ENCODE measurements at regions not wholly inside any gene's neighbourhood (a gene's known extent, or its start where the extent isn't known, plus 50 kb on each side); places are given as distances from the start of the nearest gene placed in this dataset.

DNA sequence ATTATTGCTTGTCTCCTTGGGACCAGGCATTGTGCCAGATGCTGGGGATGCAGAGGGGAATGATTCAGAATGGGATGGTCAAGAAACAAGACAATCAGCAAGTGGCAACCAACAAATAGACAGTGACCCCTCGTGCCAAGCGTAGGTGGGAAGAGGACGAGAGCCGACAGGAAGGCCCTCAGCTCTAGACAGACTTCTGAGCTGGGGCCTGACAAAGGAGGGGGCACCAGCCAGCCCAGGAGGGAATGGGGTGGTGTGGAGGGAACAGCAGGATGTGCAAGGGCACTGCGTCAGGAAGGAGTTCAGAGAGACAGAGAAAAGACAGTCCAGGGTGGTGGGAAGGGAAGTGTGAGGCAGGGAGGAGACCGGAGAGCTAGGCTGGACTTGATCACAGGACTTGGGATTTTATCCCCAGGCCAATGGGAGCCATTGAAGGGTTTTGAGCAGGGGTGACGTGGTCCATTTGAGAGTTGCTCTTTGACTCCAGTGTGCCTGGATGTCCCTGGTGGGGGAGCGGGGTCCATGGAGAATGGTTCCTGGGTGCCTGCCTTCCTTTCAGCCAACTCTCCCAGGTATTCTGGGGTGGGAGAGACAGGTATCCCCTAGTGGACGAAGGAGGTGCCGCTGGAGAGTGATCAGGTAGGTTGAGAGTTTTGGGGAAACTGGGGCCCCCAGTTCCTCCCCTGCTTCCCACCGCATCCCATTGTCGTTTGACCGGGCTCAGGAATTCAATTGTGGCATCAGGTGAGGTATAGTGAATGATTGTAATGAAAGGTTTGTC is 79.3 kb upstream of the ZNF618 start:
- no peaks in the 10 kb centered on the region for H3F3A ChIP-seq (ENCODE audit: insufficient read depth, low read length, poor library complexity, severe bottlenecking)
- H4K20me1 ChIP-seq (ENCODE audit: insufficient read depth): no peaks in the 10 kb centered on the region
- no peak for TF ChIP-seq POLR2AphosphoS5 (IDR thresholded peaks at IDR 0.05)
- TF ChIP-seq EP300 (conservative IDR thresholded peaks at IDR 0.05; ENCODE audit: poor library complexity, severe bottlenecking): no peak
- TF ChIP-seq, protein P1, sequence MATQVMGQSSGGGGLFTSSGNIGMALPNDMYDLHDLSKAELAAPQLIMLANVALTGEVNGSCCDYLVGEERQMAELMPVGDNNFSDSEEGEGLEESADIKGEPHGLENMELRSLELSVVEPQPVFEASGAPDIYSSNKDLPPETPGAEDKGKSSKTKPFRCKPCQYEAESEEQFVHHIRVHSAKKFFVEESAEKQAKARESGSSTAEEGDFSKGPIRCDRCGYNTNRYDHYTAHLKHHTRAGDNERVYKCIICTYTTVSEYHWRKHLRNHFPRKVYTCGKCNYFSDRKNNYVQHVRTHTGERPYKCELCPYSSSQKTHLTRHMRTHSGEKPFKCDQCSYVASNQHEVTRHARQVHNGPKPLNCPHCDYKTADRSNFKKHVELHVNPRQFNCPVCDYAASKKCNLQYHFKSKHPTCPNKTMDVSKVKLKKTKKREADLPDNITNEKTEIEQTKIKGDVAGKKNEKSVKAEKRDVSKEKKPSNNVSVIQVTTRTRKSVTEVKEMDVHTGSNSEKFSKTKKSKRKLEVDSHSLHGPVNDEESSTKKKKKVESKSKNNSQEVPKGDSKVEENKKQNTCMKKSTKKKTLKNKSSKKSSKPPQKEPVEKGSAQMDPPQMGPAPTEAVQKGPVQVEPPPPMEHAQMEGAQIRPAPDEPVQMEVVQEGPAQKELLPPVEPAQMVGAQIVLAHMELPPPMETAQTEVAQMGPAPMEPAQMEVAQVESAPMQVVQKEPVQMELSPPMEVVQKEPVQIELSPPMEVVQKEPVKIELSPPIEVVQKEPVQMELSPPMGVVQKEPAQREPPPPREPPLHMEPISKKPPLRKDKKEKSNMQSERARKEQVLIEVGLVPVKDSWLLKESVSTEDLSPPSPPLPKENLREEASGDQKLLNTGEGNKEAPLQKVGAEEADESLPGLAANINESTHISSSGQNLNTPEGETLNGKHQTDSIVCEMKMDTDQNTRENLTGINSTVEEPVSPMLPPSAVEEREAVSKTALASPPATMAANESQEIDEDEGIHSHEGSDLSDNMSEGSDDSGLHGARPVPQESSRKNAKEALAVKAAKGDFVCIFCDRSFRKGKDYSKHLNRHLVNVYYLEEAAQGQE (IDR thresholded peaks at IDR 0.05; ENCODE audit: borderline replicate concordance): no peak
- no peak for TF ChIP-seq MXI1 (conservative IDR thresholded peaks at IDR 0.05; ENCODE audit: poor library complexity, severe bottlenecking)
- TF ChIP-seq TAF1 (IDR thresholded peaks at IDR 0.05; ENCODE audit: low read depth): no peak
- no peak for TF ChIP-seq EZH2 (IDR thresholded peaks at IDR 0.05; ENCODE audit: borderline replicate concordance, insufficient read depth, low read length, poor library complexity, severe bottlenecking)
- TF ChIP-seq SMC3 (conservative IDR thresholded peaks at IDR 0.05; ENCODE audit: poor library complexity): no peak
- TF ChIP-seq, protein P2, sequence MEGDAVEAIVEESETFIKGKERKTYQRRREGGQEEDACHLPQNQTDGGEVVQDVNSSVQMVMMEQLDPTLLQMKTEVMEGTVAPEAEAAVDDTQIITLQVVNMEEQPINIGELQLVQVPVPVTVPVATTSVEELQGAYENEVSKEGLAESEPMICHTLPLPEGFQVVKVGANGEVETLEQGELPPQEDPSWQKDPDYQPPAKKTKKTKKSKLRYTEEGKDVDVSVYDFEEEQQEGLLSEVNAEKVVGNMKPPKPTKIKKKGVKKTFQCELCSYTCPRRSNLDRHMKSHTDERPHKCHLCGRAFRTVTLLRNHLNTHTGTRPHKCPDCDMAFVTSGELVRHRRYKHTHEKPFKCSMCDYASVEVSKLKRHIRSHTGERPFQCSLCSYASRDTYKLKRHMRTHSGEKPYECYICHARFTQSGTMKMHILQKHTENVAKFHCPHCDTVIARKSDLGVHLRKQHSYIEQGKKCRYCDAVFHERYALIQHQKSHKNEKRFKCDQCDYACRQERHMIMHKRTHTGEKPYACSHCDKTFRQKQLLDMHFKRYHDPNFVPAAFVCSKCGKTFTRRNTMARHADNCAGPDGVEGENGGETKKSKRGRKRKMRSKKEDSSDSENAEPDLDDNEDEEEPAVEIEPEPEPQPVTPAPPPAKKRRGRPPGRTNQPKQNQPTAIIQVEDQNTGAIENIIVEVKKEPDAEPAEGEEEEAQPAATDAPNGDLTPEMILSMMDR (IDR thresholded peaks at IDR 0.05; ENCODE audit: poor library complexity, severe bottlenecking): no peak
- H3K9me2 ChIP-seq (ENCODE audit: insufficient read depth, low read length): no peaks in the 10 kb centered on the region
- H3K4me2 ChIP-seq (ENCODE audit: low read length): no peak overlapping the region
- no peaks in the 10 kb centered on the region for H3K36me3 ChIP-seq (ENCODE audit: insufficient read depth, low read length)
- no peak overlapping the region for H2AFZ ChIP-seq (ENCODE audit: low read depth, low read length)
- no peaks in the 10 kb centered on the region for H3K79me2 ChIP-seq (replicated peaks; ENCODE audit: insufficient read depth, low read length)
- no peak overlapping the region for H3K9ac ChIP-seq (ENCODE audit: low read length)
- no peak overlapping the region for H3K27ac ChIP-seq (ENCODE audit: low read length)
- H3K9me3 ChIP-seq (ENCODE audit: low read length): no peaks in the 10 kb centered on the region
- no peak overlapping the region for H3K4me3 ChIP-seq (ENCODE audit: low read length)
- H3K27me3 ChIP-seq (ENCODE audit: insufficient read depth, low read depth, low read length): no peaks in the 10 kb centered on the region

DNA sequence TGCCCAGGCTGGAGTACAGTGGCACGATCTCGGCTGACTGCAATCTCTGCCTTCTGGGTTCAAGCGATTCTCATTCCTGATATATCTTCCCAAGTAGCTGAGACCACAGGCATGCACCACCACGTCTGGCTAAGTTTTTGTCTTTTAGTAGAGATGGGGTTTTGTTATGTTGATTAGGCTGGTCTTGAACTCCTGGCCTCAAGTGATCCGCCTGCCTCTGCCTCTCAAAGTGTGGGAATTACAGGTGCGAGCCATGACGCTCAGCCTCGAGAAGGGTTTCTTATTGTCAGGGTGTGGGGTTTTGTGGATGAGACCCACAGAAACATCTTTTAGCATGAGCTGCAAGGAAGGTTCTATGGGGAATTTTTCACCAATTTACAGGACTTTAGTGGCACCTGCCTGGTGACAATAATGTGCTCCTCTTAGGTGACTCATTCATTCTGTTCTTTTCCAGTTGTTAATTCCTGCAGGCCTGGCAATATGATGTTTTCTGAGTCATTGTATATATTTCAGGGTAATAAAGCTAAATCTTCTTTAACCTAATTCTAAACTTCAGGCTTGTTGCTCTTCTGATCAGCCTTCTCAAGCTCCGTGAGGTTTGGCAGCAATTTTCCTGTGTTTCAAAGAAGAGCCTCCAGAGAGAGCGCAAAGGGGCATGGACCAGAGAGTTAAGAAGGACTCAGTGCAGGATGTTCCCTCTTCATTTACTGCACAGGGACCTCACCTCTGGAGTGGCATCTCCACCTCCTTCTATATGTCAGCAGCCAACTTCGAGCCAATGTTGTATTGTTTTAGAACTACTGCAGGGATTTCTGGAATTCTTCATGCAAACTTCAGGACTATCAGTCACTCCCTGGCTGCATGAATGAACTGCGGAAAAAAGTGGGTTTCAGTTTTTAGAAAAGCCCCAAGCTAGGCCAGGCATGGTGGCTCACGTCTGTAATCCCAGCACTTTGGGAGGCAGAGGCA is 77.8 kb upstream of the ZNF618 start:
- H3K27me3 ChIP-seq (ENCODE audit: insufficient read depth, low read depth, low read length): no peaks in the 10 kb centered on the region
- H2AFZ ChIP-seq (ENCODE audit: low read depth, low read length): no peak overlapping the region
- no peaks in the 10 kb centered on the region for H3K79me2 ChIP-seq (replicated peaks; ENCODE audit: insufficient read depth, low read length)
- TF ChIP-seq, protein P2 (IDR thresholded peaks at IDR 0.05; ENCODE audit: poor library complexity, severe bottlenecking): no peak
- TF ChIP-seq, protein P1 (IDR thresholded peaks at IDR 0.05; ENCODE audit: borderline replicate concordance): no peak
- no peak for TF ChIP-seq SMC3 (conservative IDR thresholded peaks at IDR 0.05; ENCODE audit: poor library complexity)
- TF ChIP-seq TAF1 (IDR thresholded peaks at IDR 0.05; ENCODE audit: low read depth): no peak
- TF ChIP-seq EP300 (conservative IDR thresholded peaks at IDR 0.05; ENCODE audit: poor library complexity, severe bottlenecking): no peak
- TF ChIP-seq POLR2AphosphoS5 (IDR thresholded peaks at IDR 0.05): no peak
- TF ChIP-seq RAD21 (conservative IDR thresholded peaks at IDR 0.05): no peak
- no peak for TF ChIP-seq EZH2 (IDR thresholded peaks at IDR 0.05; ENCODE audit: borderline replicate concordance, insufficient read depth, low read length, poor library complexity, severe bottlenecking)
- H4K20me1 ChIP-seq (ENCODE audit: insufficient read depth): no peaks in the 10 kb centered on the region
- H3K9me3 ChIP-seq (ENCODE audit: low read length): no peaks in the 10 kb centered on the region
- no peaks in the 10 kb centered on the region for H3K9me2 ChIP-seq (ENCODE audit: insufficient read depth, low read length)
- H3K27ac ChIP-seq (ENCODE audit: low read length): no peak overlapping the region
- no peaks in the 10 kb centered on the region for H3F3A ChIP-seq (ENCODE audit: insufficient read depth, low read length, poor library complexity, severe bottlenecking)
- H3K9ac ChIP-seq (ENCODE audit: low read length): no peak overlapping the region
- H3K4me2 ChIP-seq (ENCODE audit: low read length): no peak overlapping the region
- H3K4me3 ChIP-seq (ENCODE audit: low read length): no peak overlapping the region
- H3K36me3 ChIP-seq (ENCODE audit: insufficient read depth, low read length): no peaks in the 10 kb centered on the region

Measured in neural cell (in vitro differentiated cells).